Naive thymus-derived CD4-positive, alpha-beta T cell (primary cell): ENCODE measurements at regions not wholly inside any gene's neighbourhood (a gene's known extent, or its start where the extent isn't known, plus 50 kb on each side); places are given as distances from the start of the nearest gene placed in this dataset.
"Not testable (repeated sequence)": the region's sequence is repeated elsewhere in the genome, so short reads cannot be mapped to it uniquely, and the experiment has no call there.

Experiments
- ATAC-seq: fragments of 150-1000 bp; cut with Tn5 transposase; 2 replicates; pipeline ENCODE4 v1.10.0; 2021; ENCODE audit warnings: mild to moderate bottlenecking, moderate library complexity
- CTCF ChIA-PET: fragments of 350-600 bp; sonication (Branson Sonifier 250); formaldehyde crosslinking; loops from one replicate; lab custom pipeline; 2021; ENCODE audit warnings: antibody characterized with exemption; lab: Charles Lee
- POLR2A ChIA-PET: fragments of 350-600 bp; sonication (Branson Sonifier 250); formaldehyde crosslinking; loops from one replicate; lab custom pipeline; 2021; ENCODE audit warnings: antibody characterized with exemption, inconsistent platforms; lab: Charles Lee
- DNase-seq, 9 donors: peaks; one replicate each; pipeline versions ENCODE4 v3.0.0 to v3.0.0-alpha.2; 2020 to 2022; ENCODE audit warnings: mixed read lengths in 1 of 9
- H3K27ac ChIP-seq: one replicate; pipeline ENCODE4 v1.7.0; 2013; ENCODE audit warnings: mild to moderate bottlenecking, low read depth, low read length, moderate library complexity
- H3K27me3 ChIP-seq, 2 donors: one replicate each; pipeline ENCODE4 v1.7.0; 2013; ENCODE audit warnings: low read length in 2 of 2, mild to moderate bottlenecking in 2 of 2, moderate library complexity in 2 of 2; ENCODE audit not compliant: control insufficient read depth in 2 of 2, insufficient read depth in 2 of 2
- H3K36me3 ChIP-seq, 3 experiments: 1 replicate in 2 of 3; 2 replicates in 1 of 3; pipeline ENCODE4 v1.7.0; 2013; ENCODE audit warnings: low read length in 3 of 3, mild to moderate bottlenecking in 3 of 3, moderate library complexity in 1 of 3; ENCODE audit not compliant: insufficient read depth in 3 of 3, control insufficient read depth in 2 of 3
- H3K4me1 ChIP-seq, 2 donors: one replicate each; pipeline ENCODE4 v1.7.0; 2013; ENCODE audit warnings: low read length in 2 of 2, mild to moderate bottlenecking in 2 of 2, moderate library complexity in 1 of 2; ENCODE audit not compliant: control insufficient read depth in 2 of 2, insufficient read depth in 2 of 2
- H3K4me3 ChIP-seq: 2 replicates; pipeline ENCODE4 v1.7.0; 2013; ENCODE audit warnings: mild to moderate bottlenecking, low read length
- H3K9me3 ChIP-seq, 3 experiments: 1 replicate in 2 of 3; 2 replicates in 1 of 3; pipeline ENCODE4 v1.7.0; 2013; ENCODE audit warnings: low read length in 3 of 3; ENCODE audit not compliant: control insufficient read depth in 2 of 3
- H3K27ac Mint-ChIP-seq, 9 donors: one replicate each; pipeline ENCODE4 v1.8.0; 2020 to 2022; ENCODE audit warnings: mixed read lengths in 9 of 9, mild to moderate bottlenecking in 8 of 9, moderate library complexity in 5 of 9, inconsistent platforms in 2 of 9
- H3K27me3 Mint-ChIP-seq, 5 donors: one replicate each; pipeline ENCODE4 v1.8.0; 2021 to 2022; ENCODE audit warnings: mixed read lengths in 5 of 5, mild to moderate bottlenecking in 1 of 5
- H3K36me3 Mint-ChIP-seq, 5 donors: one replicate each; pipeline ENCODE4 v1.8.0; 2020 to 2022; ENCODE audit warnings: mixed read lengths in 5 of 5, mild to moderate bottlenecking in 3 of 5, inconsistent platforms in 1 of 5
- H3K4me1 Mint-ChIP-seq, 7 donors: one replicate each; pipeline ENCODE4 v1.8.0; 2020 to 2022; ENCODE audit warnings: mixed read lengths in 7 of 7, mild to moderate bottlenecking in 3 of 7, inconsistent platforms in 1 of 7
- H3K4me3 Mint-ChIP-seq, 10 donors: one replicate each; pipeline ENCODE4 v1.8.0; 2020 to 2022; ENCODE audit warnings: mild to moderate bottlenecking in 10 of 10, mixed read lengths in 10 of 10, moderate library complexity in 6 of 10, inconsistent platforms in 2 of 10
- H3K9me3 Mint-ChIP-seq, 11 donors: one replicate each; pipeline ENCODE4 v1.8.0; 2020 to 2022; ENCODE audit warnings: mixed read lengths in 11 of 11, mild to moderate bottlenecking in 4 of 11, inconsistent platforms in 1 of 11, moderate library complexity in 1 of 11
- intact Hi-C, 2 donors: fragments of 100-400 bp; cut with micrococcal nuclease; formaldehyde crosslinking; loops; one replicate each; pipeline ENCODE4 v1.15.1; 2023

GRCh38 chr4:87920478-87920877 lies 55.0 kb upstream of the SPP1 start:
- intact Hi-C loops = no loop called here
- Mint-ChIP-seq H3K27me3 (peaks cover 0 to 13% (median 7%) of the 10 kb centered on the region in 5 donors), H3K36me3 (no peaks in the 10 kb centered on the region), H3K9me3 (no peaks in the 10 kb centered on the region), H3K27ac (no peak overlapping the region), H3K4me3 (no peak overlapping the region), H3K4me1 (no peaks in the 10 kb centered on the region)
- H3K36me3 ChIP-seq = no peaks in the 10 kb centered on the region
- CTCF ChIA-PET = no interaction called here
- no peaks in the 10 kb centered on the region for H3K27me3 ChIP-seq
- POLR2A ChIA-PET = no interaction called here
- H3K4me1 ChIP-seq = no peaks in the 10 kb centered on the region
- DNase-seq (no peak), ATAC-seq (no peak)
- no peak overlapping the region for H3K4me3 ChIP-seq
- no peaks in the 10 kb centered on the region for H3K9me3 ChIP-seq
- no peak overlapping the region for H3K27ac ChIP-seq

DNA sequence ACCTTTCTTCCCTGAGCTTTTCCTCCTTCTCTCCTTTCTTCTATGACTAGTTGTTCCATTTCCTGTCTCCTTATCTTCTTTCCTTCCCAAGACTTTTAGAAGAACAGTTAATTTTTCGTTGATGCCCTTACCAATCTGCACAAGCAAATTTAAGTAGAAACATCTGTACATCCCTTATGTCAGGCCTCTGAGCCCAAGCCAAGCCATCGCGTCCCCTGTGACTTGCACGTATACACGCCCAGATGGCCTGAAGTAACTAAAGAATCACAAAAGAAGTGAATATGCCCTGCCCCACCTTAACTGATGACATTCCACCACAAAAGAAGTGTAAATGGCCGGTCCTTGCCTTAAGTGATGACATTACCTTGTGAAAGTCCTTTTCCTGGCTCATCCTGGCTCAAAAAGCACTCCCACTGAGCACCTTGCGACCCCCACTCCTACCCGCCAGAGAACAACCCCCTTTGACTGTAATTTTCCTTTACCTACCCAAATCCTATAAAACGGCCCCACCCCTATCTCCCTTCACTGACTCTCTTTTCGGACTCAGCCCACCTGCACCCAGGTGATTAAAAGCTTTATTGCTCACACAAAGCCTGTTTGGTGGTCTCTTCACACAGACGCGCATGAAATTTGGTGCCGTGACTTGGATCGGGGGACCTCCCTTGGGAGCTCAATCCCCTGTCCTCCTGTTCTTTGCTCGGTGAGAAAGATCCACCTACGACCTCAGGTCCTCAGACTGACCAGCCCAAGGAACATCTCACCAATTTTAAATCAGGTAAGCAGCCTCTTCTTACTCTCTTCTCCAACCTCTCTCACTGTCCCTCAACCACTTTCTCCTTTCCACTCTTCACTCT lies 53.7 kb upstream of the SPP1 start:
- CTCF ChIA-PET, H3K36me3 Mint-ChIP-seq, H3K27ac ChIP-seq, H3K4me1 ChIP-seq, POLR2A ChIA-PET, H3K27ac Mint-ChIP-seq, H3K36me3 ChIP-seq, DNase-seq, H3K9me3 ChIP-seq, ATAC-seq, H3K4me3 ChIP-seq, H3K4me1 Mint-ChIP-seq, H3K27me3 ChIP-seq, H3K9me3 Mint-ChIP-seq, intact Hi-C loops, H3K4me3 Mint-ChIP-seq: not testable (repeated sequence)
- H3K27me3 Mint-ChIP-seq = peaks cover 0 to 13% (median 4%) of the 10 kb centered on the region in 5 donors

- intact Hi-C loops, H3K9me3 Mint-ChIP-seq, H3K4me1 Mint-ChIP-seq, H3K27ac Mint-ChIP-seq, H3K4me3 Mint-ChIP-seq, H3K4me3 ChIP-seq, H3K4me1 ChIP-seq, H3K27ac ChIP-seq, H3K36me3 Mint-ChIP-seq, DNase-seq, H3K36me3 ChIP-seq, POLR2A ChIA-PET, H3K9me3 ChIP-seq, H3K27me3 ChIP-seq, ATAC-seq, CTCF ChIA-PET: not testable (repeated sequence)
- H3K27me3 Mint-ChIP-seq = peaks cover 4 to 15% (median 5%) of the 10 kb centered on the region in 5 donors
Measured at GRCh38 chr4:87924146-87924545, 51.4 kb upstream of the SPP1 start.
